ENCODE measurements at regions not wholly inside any gene's neighbourhood (a gene's known extent, or its start where the extent isn't known, plus 50 kb on each side); places are given as distances from the start of the nearest gene placed in this dataset.

- peak; percentile 86 for TF ChIP-seq CTCF (IDR thresholded peaks at IDR 0.05; ENCODE audit: low read depth, low read length, missing control alignments)
- peak; percentile 70 for DNase-seq (ENCODE audit: low read depth)
- H3K4me3 ChIP-seq (ENCODE audit: low read depth, low read length), result peak overlapping the region; percentile 36
These were observed 71.4 kb upstream of the MPEG1 start for GRCh38 chr11:59283825-59284772.

- H3K4me3 ChIP-seq (ENCODE audit: low read depth, low read length), result peak overlapping the region; percentile 36
- DNase-seq (ENCODE audit: low read depth), result no peak
- TF ChIP-seq CTCF (IDR thresholded peaks at IDR 0.05; ENCODE audit: low read depth, low read length, missing control alignments), result no peak
These were observed 70.6 kb upstream of the MPEG1 start for GRCh38 chr11:59283311-59283710.

GRCh38 chr11:59281177-59281576 lies 68.5 kb upstream of the MPEG1 start:
- DNase-seq (ENCODE audit: low read depth), result no peak
- peak; percentile 27 for TF ChIP-seq CTCF (IDR thresholded peaks at IDR 0.05; ENCODE audit: low read depth, low read length, missing control alignments)
- no peak overlapping the region for H3K4me3 ChIP-seq (ENCODE audit: low read depth, low read length)

GRCh38 chr11:59273373-59273841 lies 60.7 kb upstream of the MPEG1 start:
- no peak for TF ChIP-seq CTCF (IDR thresholded peaks at IDR 0.05; ENCODE audit: low read depth, low read length, missing control alignments)
- peak; percentile 79 for DNase-seq (ENCODE audit: low read depth)

GRCh38 chr11:59272771-59273372 lies 60.1 kb upstream of the MPEG1 start:
- no peak for TF ChIP-seq CTCF (IDR thresholded peaks at IDR 0.05; ENCODE audit: low read depth, low read length, missing control alignments)
- H3K4me3 ChIP-seq (ENCODE audit: low read depth, low read length), result no peak overlapping the region
- no peak for DNase-seq (ENCODE audit: low read depth)

More at GRCh38 chr11:59273373-59273841, 60.7 kb upstream of the MPEG1 start:
- no peak overlapping the region for H3K4me3 ChIP-seq (ENCODE audit: low read depth, low read length)

- no peak for DNase-seq (ENCODE audit: low read depth)
- TF ChIP-seq CTCF (IDR thresholded peaks at IDR 0.05; ENCODE audit: low read depth, low read length, missing control alignments), result no peak
- H3K4me3 ChIP-seq (ENCODE audit: low read depth, low read length), result no peak overlapping the region
These were observed 59.1 kb upstream of the MPEG1 start for GRCh38 chr11:59271811-59272327.
